Cardiac muscle cell (in vitro differentiated cells and primary cell): ENCODE measurements at regions not wholly inside any gene's neighbourhood (a gene's known extent, or its start where the extent isn't known, plus 50 kb on each side); places are given as distances from the start of the nearest gene placed in this dataset.

Source experiments
- DNase-seq, 2 donors: peaks; one replicate each; pipeline versions ENCODE4 v3.0.0 to v3.0.0-alpha.2; 2010 to 2017; ENCODE audit warnings: low read depth in 1 of 2, low spot score in 1 of 2
- H3K27ac ChIP-seq: fragments of 200-600 bp; sonication (generic); 2 replicates; pipeline ENCODE4 v1.5.1; 2016
- H3K27me3 ChIP-seq: fragments of 200-600 bp; sonication (generic); 2 replicates; pipeline ENCODE4 v1.6.0; 2016; ENCODE audit warnings: control low read depth
- H3K36me3 ChIP-seq: fragments of 200-600 bp; sonication (generic); 2 replicates; pipeline ENCODE4 v1.5.1; 2016; ENCODE audit warnings: control low read depth
- H3K4me1 ChIP-seq: fragments of 200-600 bp; sonication (generic); 2 replicates; pipeline ENCODE4 v1.8.1; 2017; ENCODE audit warnings: low read depth, mild to moderate bottlenecking, mixed run types
- H3K4me3 ChIP-seq: fragments of 200-600 bp; sonication (generic); 2 replicates; pipeline ENCODE4 v1.5.1; 2016; ENCODE audit warnings: mild to moderate bottlenecking
- H3K9me3 ChIP-seq: fragments of 200-600 bp; sonication (generic); 2 replicates; pipeline ENCODE4 v1.5.1; 2017; ENCODE audit warnings: low read depth, mild to moderate bottlenecking, control low read depth
- TF ChIP-seq, protein P1 (sequence below): IDR thresholded peaks from 2 replicates; pipeline ENCODE4 v1.5.1; 2012; ENCODE audit warnings: low read depth, mild to moderate bottlenecking, low read length

GRCh38 chrX:107576841-107577240 lies 51.5 kb upstream of the PRPS1 start:
- Histone ChIP-seq H3K4me3 (no peak overlapping the region), H3K36me3 (no peaks in the 10 kb centered on the region), H3K4me1 (no peaks in the 10 kb centered on the region), H3K27me3 (no peaks in the 10 kb centered on the region), H3K9me3 (no peaks in the 10 kb centered on the region), H3K27ac (no peak overlapping the region)
- TF ChIP-seq, protein P1, sequence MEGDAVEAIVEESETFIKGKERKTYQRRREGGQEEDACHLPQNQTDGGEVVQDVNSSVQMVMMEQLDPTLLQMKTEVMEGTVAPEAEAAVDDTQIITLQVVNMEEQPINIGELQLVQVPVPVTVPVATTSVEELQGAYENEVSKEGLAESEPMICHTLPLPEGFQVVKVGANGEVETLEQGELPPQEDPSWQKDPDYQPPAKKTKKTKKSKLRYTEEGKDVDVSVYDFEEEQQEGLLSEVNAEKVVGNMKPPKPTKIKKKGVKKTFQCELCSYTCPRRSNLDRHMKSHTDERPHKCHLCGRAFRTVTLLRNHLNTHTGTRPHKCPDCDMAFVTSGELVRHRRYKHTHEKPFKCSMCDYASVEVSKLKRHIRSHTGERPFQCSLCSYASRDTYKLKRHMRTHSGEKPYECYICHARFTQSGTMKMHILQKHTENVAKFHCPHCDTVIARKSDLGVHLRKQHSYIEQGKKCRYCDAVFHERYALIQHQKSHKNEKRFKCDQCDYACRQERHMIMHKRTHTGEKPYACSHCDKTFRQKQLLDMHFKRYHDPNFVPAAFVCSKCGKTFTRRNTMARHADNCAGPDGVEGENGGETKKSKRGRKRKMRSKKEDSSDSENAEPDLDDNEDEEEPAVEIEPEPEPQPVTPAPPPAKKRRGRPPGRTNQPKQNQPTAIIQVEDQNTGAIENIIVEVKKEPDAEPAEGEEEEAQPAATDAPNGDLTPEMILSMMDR: no peak
- DNase-seq: no peak

DNA sequence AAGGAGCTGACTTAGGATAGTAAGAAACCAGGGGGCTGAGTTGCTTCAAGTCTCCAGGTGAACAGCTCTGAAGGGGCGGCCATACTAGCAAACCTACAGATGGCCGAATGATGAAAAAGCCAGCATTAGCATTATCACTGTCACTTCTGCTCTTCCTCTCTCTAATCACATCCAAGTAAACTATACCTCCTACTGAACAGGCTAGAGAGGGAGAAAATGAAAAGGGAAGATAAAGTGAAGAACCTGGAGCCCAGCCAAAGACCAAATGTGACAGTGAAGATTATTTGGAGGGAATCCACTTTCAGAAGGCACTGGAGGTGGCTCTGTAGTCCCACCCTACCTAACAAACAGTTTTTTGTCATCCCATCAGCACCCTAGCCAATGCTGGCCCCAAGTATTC lies 50.4 kb upstream of the PRPS1 start:
- Histone ChIP-seq H3K4me3 (no peak overlapping the region), H3K4me1 (no peaks in the 10 kb centered on the region), H3K36me3 (no peaks in the 10 kb centered on the region), H3K27me3 (no peaks in the 10 kb centered on the region), H3K27ac (no peak overlapping the region), H3K9me3 (no peaks in the 10 kb centered on the region)
- no peak for DNase-seq
- TF ChIP-seq, protein P1: no peak
